ENCODE measurements at regions not wholly inside any gene's neighbourhood (a gene's known extent, or its start where the extent isn't known, plus 50 kb on each side); places are given as distances from the start of the nearest gene placed in this dataset.

DNA sequence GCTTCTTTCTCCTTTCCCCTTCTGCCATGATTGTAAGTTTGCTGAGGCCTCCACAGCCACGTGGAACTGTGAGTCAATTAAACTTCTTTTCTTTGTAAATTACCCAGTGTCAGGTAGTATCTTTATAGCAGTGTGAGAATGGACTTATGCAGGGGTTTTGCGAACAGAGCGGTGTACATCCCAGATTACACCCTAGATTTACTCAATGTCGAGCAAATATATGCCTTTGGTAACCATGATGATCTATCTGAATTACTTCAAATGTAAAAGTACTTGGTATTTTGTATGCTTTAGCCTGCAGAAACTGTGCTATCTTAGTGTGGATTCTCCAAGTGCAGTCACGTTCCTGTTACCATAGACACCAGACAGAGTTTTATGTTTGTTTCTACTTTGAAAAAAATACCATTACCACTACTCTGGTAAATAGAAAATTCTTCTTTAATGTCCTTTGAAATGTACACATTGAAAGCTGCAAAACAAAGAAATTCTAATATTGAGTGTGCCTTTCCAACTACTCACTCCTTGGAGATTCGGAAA lies 510.4 kb upstream of the ARGLU1 start:
- TF ChIP-seq, protein P1, sequence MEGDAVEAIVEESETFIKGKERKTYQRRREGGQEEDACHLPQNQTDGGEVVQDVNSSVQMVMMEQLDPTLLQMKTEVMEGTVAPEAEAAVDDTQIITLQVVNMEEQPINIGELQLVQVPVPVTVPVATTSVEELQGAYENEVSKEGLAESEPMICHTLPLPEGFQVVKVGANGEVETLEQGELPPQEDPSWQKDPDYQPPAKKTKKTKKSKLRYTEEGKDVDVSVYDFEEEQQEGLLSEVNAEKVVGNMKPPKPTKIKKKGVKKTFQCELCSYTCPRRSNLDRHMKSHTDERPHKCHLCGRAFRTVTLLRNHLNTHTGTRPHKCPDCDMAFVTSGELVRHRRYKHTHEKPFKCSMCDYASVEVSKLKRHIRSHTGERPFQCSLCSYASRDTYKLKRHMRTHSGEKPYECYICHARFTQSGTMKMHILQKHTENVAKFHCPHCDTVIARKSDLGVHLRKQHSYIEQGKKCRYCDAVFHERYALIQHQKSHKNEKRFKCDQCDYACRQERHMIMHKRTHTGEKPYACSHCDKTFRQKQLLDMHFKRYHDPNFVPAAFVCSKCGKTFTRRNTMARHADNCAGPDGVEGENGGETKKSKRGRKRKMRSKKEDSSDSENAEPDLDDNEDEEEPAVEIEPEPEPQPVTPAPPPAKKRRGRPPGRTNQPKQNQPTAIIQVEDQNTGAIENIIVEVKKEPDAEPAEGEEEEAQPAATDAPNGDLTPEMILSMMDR (conservative IDR thresholded peaks at IDR 0.05) = no peak
- TF ChIP-seq ZFX (IDR thresholded peaks at IDR 0.05) = no peak

All from C4-2B (cell line).